OCI-LY1 (cell line): ENCODE measurements at regions not wholly inside any gene's neighbourhood (a gene's known extent, or its start where the extent isn't known, plus 50 kb on each side); places are given as distances from the start of the nearest gene placed in this dataset.

Source experiments
- H2AFZ ChIP-seq: fragments of 200-600 bp; sonication (generic), shearing (Covaris generic); 2 replicates; pipeline ENCODE4 v1.6.0; 2014; ENCODE audit warnings: antibody characterized with exemption, mild to moderate bottlenecking, low read length
- H3F3A ChIP-seq: fragments of 200-600 bp; sonication (generic), shearing (Covaris generic); 2 replicates; pipeline ENCODE4 v1.6.0; 2014; ENCODE audit warnings: mild to moderate bottlenecking, antibody characterized with exemption, low read length, moderate library complexity; ENCODE audit not compliant: insufficient read depth
- H3K27ac ChIP-seq: fragments of 200-600 bp; sonication (generic); 2 replicates; pipeline ENCODE4 v1.5.1; 2014; ENCODE audit warnings: low read length, mixed run types, mild to moderate bottlenecking, low read depth; ENCODE audit not compliant: poor library complexity, severe bottlenecking
- H3K27me3 ChIP-seq: fragments of 200-600 bp; sonication (generic); 2 replicates; pipeline ENCODE4 v1.6.0; 2014; ENCODE audit warnings: antibody characterized with exemption, mild to moderate bottlenecking, low read length, moderate library complexity; ENCODE audit not compliant: insufficient read depth
- H3K36me3 ChIP-seq: fragments of 200-600 bp; sonication (generic); 2 replicates; pipeline ENCODE4 v1.6.1; 2014; ENCODE audit warnings: mild to moderate bottlenecking, antibody characterized with exemption, low read length, moderate library complexity, mixed read lengths; ENCODE audit not compliant: insufficient read depth
- H3K4me1 ChIP-seq: fragments of 200-600 bp; sonication (generic); 2 replicates; pipeline ENCODE4 v1.5.1; 2014; ENCODE audit warnings: mild to moderate bottlenecking, low read length, moderate library complexity; ENCODE audit not compliant: insufficient read depth, severe bottlenecking
- H3K4me2 ChIP-seq: fragments of 200-600 bp; sonication (generic), shearing (Covaris generic); 2 replicates; pipeline ENCODE4 v1.6.1; 2014; ENCODE audit warnings: low read length
- H3K4me3 ChIP-seq: fragments of 200-600 bp; sonication (generic); 2 replicates; pipeline ENCODE4 v1.5.1; 2014; ENCODE audit warnings: low read length, low read depth, mild to moderate bottlenecking, mixed read lengths; ENCODE audit not compliant: poor library complexity, severe bottlenecking
- H3K79me2 ChIP-seq: fragments of 200-600 bp; shearing (Covaris generic); 2 replicates; pipeline ENCODE4 v1.6.1; 2016; ENCODE audit warnings: mixed run types, low read length, mixed read lengths; ENCODE audit not compliant: insufficient read depth
- H3K9ac ChIP-seq: fragments of 200-600 bp; sonication (generic), shearing (Covaris generic); 2 replicates; pipeline ENCODE4 v1.6.1; 2014; ENCODE audit warnings: mild to moderate bottlenecking, low read length, mixed read lengths
- H3K9me2 ChIP-seq: fragments of 200-600 bp; sonication (generic), shearing (Covaris generic); 2 replicates; pipeline ENCODE4 v1.6.1; 2014; ENCODE audit warnings: low read depth, mild to moderate bottlenecking, low read length, mixed read lengths
- H3K9me3 ChIP-seq: fragments of 200-600 bp; shearing (Covaris generic); 2 replicates; pipeline ENCODE4 v1.6.1; 2014; ENCODE audit warnings: low read length, mixed read lengths
- H4K20me1 ChIP-seq: fragments of 200-600 bp; sonication (generic), shearing (Covaris generic); 2 replicates; pipeline ENCODE4 v1.6.0; 2016; ENCODE audit warnings: mild to moderate bottlenecking, low read length; ENCODE audit not compliant: insufficient read depth
- CTCF ChIP-seq: fragments of 200-600 bp; sonication (generic), shearing (Covaris generic); IDR thresholded peaks from 2 replicates; pipeline ENCODE4 v1.5.1; 2017; ENCODE audit warnings: mild to moderate bottlenecking, antibody characterized with exemption, low read length, moderate library complexity, mixed read lengths
- EZH2 ChIP-seq: fragments of 200-600 bp; sonication (generic), shearing (Covaris generic); IDR thresholded peaks from 2 replicates; pipeline ENCODE4 v1.8.0; 2017; ENCODE audit warnings: borderline replicate concordance, mixed run types, mild to moderate bottlenecking, antibody characterized with exemption, low read length, moderate library complexity, mixed read lengths

- TF ChIP-seq CTCF (no peak), EZH2 (no peak)
- Histone ChIP-seq H3K9ac (no peak overlapping the region), H3K4me2 (no peak overlapping the region)
Measured at GRCh38 chr3:27986234-27986879, 255.1 kb upstream of the CMC1 start.

GRCh38 chr3:27990324-27990723 is 251.1 kb upstream of the CMC1 start:
- Histone ChIP-seq H3K36me3 (no peaks in the 10 kb centered on the region), H3K27ac (no peak overlapping the region), H3K4me3 (no peak overlapping the region), H3K9ac (no peak overlapping the region), H3K27me3 (no peaks in the 10 kb centered on the region), H3K9me2 (no peaks in the 10 kb centered on the region), H4K20me1 (no peaks in the 10 kb centered on the region), H2AFZ (no peak overlapping the region), H3K9me3 (no peaks in the 10 kb centered on the region), H3K4me1 (no peaks in the 10 kb centered on the region), H3K4me2 (no peak overlapping the region), H3F3A (no peaks in the 10 kb centered on the region), H3K79me2 (no peaks in the 10 kb centered on the region)
- TF ChIP-seq CTCF (no peak), EZH2 (no peak)

More at GRCh38 chr3:27986234-27986879, 255.1 kb upstream of the CMC1 start:
- no peaks in the 10 kb centered on the region for H4K20me1 ChIP-seq
- H3K79me2 ChIP-seq: no peaks in the 10 kb centered on the region
- H3K27me3 ChIP-seq: no peaks in the 10 kb centered on the region
- H3F3A ChIP-seq: no peaks in the 10 kb centered on the region
- no peak overlapping the region for H3K4me3 ChIP-seq
- no peak overlapping the region for H3K27ac ChIP-seq
- H3K9me2 ChIP-seq: no peaks in the 10 kb centered on the region
- no peaks in the 10 kb centered on the region for H3K4me1 ChIP-seq
- H3K9me3 ChIP-seq: no peaks in the 10 kb centered on the region
- H2AFZ ChIP-seq: no peak overlapping the region
- no peaks in the 10 kb centered on the region for H3K36me3 ChIP-seq

GRCh38 chr3:27990837-27991236 is 250.6 kb upstream of the CMC1 start:
- no peaks in the 10 kb centered on the region for H3K9me3 ChIP-seq
- H3K79me2 ChIP-seq: no peaks in the 10 kb centered on the region
- H3K27me3 ChIP-seq: no peaks in the 10 kb centered on the region
- no peaks in the 10 kb centered on the region for H3K36me3 ChIP-seq
- no peaks in the 10 kb centered on the region for H3K4me1 ChIP-seq
- no peaks in the 10 kb centered on the region for H4K20me1 ChIP-seq
- H3K9me2 ChIP-seq: no peaks in the 10 kb centered on the region
- H2AFZ ChIP-seq: no peak overlapping the region
- H3K9ac ChIP-seq: no peak overlapping the region
- H3F3A ChIP-seq: no peaks in the 10 kb centered on the region
- no peak for TF ChIP-seq CTCF
- TF ChIP-seq EZH2: no peak
- H3K4me3 ChIP-seq: no peak overlapping the region
- H3K4me2 ChIP-seq: no peak overlapping the region
- no peak overlapping the region for H3K27ac ChIP-seq
